WERI-Rb-1 (cell line): ENCODE measurements at regions not wholly inside any gene's neighbourhood (a gene's known extent, or its start where the extent isn't known, plus 50 kb on each side); places are given as distances from the start of the nearest gene placed in this dataset.

Experiments used
- DNase-seq: peaks from one replicate; pipeline ENCODE4 v3.0.0-alpha.2; 2020
- H3K27ac ChIP-seq: fragments of 250-450 bp; sonication (Bioruptor Pico); 2 replicates; pipeline ENCODE4 v1.5.1; 2020; ENCODE audit warnings: mild to moderate bottlenecking, moderate library complexity
- H3K27me3 ChIP-seq: fragments of 250-450 bp; sonication (Bioruptor Pico); 2 replicates; pipeline ENCODE4 v1.5.1; 2021; ENCODE audit warnings: mild to moderate bottlenecking, low read depth, moderate library complexity; ENCODE audit not compliant: insufficient read depth, severe bottlenecking
- H3K36me3 ChIP-seq: fragments of 250-450 bp; sonication (Bioruptor Pico); 2 replicates; pipeline ENCODE4 v1.5.1; 2020; ENCODE audit warnings: mild to moderate bottlenecking, moderate library complexity
- H3K4me3 ChIP-seq: 2 replicates; pipeline ENCODE4 v1.5.1; 2011; ENCODE audit warnings: low read depth, mild to moderate bottlenecking, control low read depth, low read length
- H3K9me3 ChIP-seq: fragments of 250-450 bp; sonication (Bioruptor Pico); 2 replicates; pipeline ENCODE4 v1.5.1; 2021; ENCODE audit warnings: mild to moderate bottlenecking, moderate library complexity; ENCODE audit not compliant: severe bottlenecking
- TF ChIP-seq, protein P1 (sequence below): IDR thresholded peaks from 2 replicates; pipeline ENCODE4 v1.5.1; 2011; ENCODE audit warnings: low read depth, mild to moderate bottlenecking, control low read depth, inconsistent platforms, low read length

DNA sequence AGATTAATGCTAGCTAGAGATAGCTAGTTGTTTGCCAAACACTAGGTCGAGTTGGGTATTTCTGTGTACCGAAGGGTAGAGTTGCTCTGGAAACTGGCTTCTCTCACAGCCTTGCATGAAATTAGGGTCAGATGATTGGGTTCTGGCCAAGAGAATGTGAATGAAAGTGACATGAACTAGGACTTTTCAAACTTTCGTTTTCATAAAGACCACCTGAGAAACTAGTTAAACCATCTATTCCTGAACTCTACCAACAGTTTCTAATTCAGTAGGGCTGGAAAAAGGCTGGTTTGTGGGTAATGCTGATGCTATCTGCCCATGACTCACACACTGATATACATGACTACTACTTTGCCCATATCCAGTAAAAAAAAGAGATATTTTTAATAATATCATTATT, 157.6 kb downstream of the GASK1B start:
- H3K4me3 ChIP-seq, result no peak overlapping the region
- H3K36me3 ChIP-seq, result no peaks in the 10 kb centered on the region
- TF ChIP-seq, protein P1, sequence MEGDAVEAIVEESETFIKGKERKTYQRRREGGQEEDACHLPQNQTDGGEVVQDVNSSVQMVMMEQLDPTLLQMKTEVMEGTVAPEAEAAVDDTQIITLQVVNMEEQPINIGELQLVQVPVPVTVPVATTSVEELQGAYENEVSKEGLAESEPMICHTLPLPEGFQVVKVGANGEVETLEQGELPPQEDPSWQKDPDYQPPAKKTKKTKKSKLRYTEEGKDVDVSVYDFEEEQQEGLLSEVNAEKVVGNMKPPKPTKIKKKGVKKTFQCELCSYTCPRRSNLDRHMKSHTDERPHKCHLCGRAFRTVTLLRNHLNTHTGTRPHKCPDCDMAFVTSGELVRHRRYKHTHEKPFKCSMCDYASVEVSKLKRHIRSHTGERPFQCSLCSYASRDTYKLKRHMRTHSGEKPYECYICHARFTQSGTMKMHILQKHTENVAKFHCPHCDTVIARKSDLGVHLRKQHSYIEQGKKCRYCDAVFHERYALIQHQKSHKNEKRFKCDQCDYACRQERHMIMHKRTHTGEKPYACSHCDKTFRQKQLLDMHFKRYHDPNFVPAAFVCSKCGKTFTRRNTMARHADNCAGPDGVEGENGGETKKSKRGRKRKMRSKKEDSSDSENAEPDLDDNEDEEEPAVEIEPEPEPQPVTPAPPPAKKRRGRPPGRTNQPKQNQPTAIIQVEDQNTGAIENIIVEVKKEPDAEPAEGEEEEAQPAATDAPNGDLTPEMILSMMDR, result no peak
- H3K9me3 ChIP-seq, result no peaks in the 10 kb centered on the region
- no peak overlapping the region for H3K27ac ChIP-seq
- no peak for DNase-seq
- no peaks in the 10 kb centered on the region for H3K27me3 ChIP-seq

DNA sequence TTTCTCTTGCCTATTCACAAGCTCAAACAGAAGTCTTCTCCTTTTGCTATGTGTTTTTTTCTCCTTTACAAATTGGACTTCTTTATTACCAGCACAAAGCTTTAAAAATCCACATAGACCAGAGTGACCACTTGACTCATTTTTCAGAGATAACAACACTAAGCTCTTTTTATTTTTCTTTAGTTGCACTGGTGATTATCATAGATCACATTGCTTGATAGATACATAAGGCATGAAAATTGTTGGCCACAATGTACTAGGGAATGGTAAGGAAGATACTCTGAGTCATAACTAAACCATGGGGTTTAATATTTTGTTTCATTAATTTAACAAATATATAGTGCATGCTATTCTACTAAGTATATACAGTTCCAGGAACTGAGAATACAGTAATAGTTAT, 159.0 kb downstream of the GASK1B start:
- TF ChIP-seq, protein P1, result no peak
- Histone ChIP-seq H3K27me3 (no peaks in the 10 kb centered on the region), H3K36me3 (no peaks in the 10 kb centered on the region), H3K27ac (no peak overlapping the region), H3K4me3 (no peak overlapping the region), H3K9me3 (no peaks in the 10 kb centered on the region)
- no peak for DNase-seq

GRCh38 chr4:158010361-158010760, 162.5 kb downstream of the GASK1B start:
- no peak overlapping the region for H3K4me3 ChIP-seq
- H3K27me3 ChIP-seq, result no peaks in the 10 kb centered on the region
- H3K36me3 ChIP-seq, result no peaks in the 10 kb centered on the region
- TF ChIP-seq, protein P1, result no peak
- no peaks in the 10 kb centered on the region for H3K9me3 ChIP-seq
- H3K27ac ChIP-seq, result no peak overlapping the region
- DNase-seq, result no peak

- no peak for DNase-seq
- no peak overlapping the region for H3K27ac ChIP-seq
- H3K4me3 ChIP-seq, result no peak overlapping the region
- TF ChIP-seq, protein P1, result no peak
- H3K9me3 ChIP-seq, result no peaks in the 10 kb centered on the region
- no peaks in the 10 kb centered on the region for H3K27me3 ChIP-seq
- H3K36me3 ChIP-seq, result no peaks in the 10 kb centered on the region
These were observed 164.1 kb downstream of the GASK1B start for GRCh38 chr4:158008551-158009218.

GRCh38 chr4:158007566-158007965, 165.3 kb downstream of the GASK1B start:
- Histone ChIP-seq H3K4me3 (no peak overlapping the region), H3K27me3 (no peaks in the 10 kb centered on the region), H3K27ac (no peak overlapping the region), H3K9me3 (no peaks in the 10 kb centered on the region), H3K36me3 (no peaks in the 10 kb centered on the region)
- TF ChIP-seq, protein P1, result no peak
- DNase-seq, result no peak

DNA sequence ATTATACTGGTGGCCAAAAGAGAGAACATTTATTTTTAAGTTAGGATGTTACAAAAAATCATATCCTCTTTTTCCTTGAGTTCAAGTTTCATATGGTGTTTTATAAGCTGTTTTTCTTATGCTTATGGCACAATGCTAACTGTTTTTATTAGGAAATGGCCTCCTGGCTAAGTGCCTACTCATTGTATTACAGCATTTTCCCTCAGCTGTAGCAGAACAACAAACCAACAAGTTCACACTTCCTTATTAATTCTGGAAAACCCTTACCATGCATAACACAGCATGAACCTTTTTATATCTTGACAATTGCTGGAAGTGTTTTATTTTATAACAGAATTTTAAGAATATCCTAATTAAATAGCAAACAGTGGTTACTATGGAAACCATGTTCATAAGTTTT, 165.8 kb downstream of the GASK1B start:
- H3K9me3 ChIP-seq, result no peaks in the 10 kb centered on the region
- H3K27me3 ChIP-seq, result no peaks in the 10 kb centered on the region
- no peak overlapping the region for H3K4me3 ChIP-seq
- DNase-seq, result no peak
- H3K27ac ChIP-seq, result no peak overlapping the region
- TF ChIP-seq, protein P1, result no peak
- H3K36me3 ChIP-seq, result no peaks in the 10 kb centered on the region
